NCI-H748 (cell line): ENCODE measurements at regions not wholly inside any gene's neighbourhood (a gene's known extent, or its start where the extent isn't known, plus 50 kb on each side); places are given as distances from the start of the nearest gene placed in this dataset.
"Not testable (repeated sequence)": the region's sequence is repeated elsewhere in the genome, so short reads cannot be mapped to it uniquely, and the experiment has no call there.

Experiments
- DNase-seq: peaks from one replicate; lab custom pipeline; 2025; ENCODE audit not compliant: unreplicated experiment; lab: John Stamatoyannopoulos, UW

DNA sequence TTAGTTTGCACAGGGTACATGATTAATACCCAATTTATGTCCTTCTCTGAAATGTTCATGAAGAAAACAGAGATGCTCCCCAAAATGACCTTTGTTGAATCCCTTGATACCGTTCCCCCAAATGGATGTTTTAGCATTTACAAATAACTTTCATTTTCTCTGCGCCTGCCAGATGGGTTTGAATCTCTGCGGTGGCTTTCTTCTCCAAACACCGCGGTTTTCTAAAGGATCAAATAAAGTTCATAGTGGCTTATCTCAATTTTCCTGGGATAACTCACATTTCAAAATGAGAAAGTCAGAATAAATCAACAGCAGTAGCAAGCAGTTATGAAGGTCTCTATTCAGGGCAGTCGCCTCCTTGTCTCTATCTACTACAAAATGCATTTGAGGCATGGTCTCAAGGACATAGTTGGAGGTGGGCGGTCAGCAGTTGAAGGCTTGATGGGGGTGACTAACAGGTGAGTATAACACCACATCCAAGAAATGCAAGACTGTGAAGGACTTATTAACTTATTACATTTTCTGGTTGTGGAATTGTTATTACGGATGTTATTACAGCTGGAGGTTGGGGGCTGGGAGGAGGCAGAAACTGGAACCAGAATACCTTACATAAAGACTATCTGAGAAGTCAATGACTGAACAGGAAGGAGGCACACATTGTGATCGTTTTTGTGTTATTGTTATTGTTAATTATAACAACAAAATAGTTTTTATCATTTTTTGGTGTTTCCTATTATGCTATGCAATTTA lies 1513.3 kb downstream of the FAM181B start:
- no peak for DNase-seq

DNA sequence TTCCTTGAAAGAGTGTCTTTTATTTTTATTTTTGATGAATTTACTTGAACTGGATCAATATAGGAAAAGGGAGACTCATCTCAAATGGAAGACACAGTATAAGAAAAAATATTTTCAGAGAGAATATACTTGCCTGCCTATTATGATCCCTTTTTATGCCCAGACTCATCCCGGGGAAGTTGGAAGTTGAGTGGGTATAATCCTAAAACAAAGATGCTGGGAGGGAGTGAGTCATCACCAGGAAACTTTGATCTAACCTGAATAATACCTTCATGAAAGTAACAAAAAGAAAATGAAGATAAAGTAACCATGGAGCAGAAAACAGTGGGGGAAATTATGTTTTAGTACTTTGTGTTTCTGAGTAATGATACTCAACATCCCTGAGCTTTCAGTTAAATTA lies 1514.0 kb downstream of the FAM181B start:
- no peak for DNase-seq

DNA sequence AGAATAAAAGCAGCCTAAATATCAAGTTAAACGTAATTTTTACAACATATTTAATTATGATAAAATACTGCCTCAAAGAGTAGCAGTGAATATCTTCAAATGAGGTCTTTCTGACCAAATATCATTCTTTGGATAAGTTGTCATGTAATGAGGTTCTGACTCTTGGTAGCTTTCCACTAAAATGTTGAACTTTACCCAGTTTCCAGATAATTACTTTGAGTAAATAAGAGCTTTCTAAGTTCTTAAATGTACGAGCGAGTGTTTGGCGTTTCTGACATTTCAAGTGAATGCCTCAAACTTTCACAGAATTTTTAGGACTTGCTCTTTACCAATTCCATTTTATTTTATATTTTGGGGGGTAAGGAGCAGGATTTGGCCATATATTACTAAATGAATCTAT lies 1515.2 kb downstream of the FAM181B start:
- DNase-seq: no peak

DNA sequence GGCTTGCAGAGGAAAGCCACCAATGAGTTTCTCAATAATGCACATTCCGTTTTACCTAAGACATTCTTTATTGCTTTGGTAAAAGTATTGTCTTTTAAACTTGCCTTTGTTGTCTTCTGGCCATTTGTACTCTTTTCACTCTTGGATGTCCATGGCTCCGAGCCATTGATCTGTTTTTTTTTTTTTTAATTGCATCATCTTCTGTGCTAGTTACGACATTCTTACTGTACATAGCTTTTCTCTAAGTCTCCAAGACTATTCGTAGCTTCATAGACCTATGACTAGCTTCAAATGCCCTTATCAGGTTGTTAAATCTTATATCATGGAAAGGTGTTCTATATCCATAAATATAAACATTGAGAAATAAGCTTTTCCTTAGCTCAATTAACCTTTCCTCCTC lies 1522.6 kb downstream of the FAM181B start:
- DNase-seq: no peak

- no peak for DNase-seq
Measured at GRCh38 chr11:81207421-81208054, 1526.1 kb downstream of the FAM181B start.

- no peak for DNase-seq
Measured at GRCh38 chr11:81203876-81204275, 1529.8 kb downstream of the FAM181B start.

- DNase-seq: no peak
Measured at GRCh38 chr11:81197396-81197795, 1536.3 kb downstream of the FAM181B start.

GRCh38 chr11:81192516-81192915 lies 1541.1 kb downstream of the FAM181B start:
- no peak for DNase-seq

DNA sequence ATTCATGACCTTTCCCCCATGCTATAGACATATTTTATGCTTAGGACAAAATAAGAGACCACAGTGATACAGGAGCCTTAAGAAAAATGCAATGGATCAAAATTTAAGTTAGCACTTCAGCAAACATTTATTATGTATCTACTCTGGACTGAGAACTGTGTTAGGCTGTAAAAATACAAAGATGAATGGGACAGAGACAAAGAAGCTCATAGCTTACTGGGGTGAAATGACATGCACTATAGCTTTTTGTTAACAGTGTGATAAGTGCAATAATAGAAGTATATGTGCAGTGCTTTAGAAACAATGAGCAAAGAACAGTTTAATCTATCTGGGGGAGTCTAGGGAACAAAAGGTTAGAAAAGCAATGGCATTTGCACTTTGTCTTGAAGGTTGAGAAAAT lies 1543.1 kb downstream of the FAM181B start:
- DNase-seq: no peak

DNA sequence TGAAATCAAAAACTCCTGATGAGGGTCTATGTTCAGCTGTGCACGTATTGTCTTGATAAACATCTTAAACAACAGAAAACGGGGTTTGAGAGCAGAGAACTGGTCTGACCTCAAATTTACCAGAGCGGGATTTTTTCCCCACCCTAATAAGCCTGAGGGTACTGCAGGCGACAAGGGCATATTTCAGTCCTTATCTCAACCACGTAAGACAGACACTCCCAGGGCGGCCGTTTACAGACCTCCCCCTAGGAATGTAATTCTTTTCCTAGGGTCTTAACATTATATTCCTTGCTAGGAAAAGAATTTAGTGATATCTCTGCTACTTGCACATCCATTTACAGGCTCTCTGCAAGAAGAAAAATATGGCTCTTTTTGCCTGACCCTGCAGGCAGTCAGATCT lies 1546.6 kb downstream of the FAM181B start:
- not testable (repeated sequence) for DNase-seq

DNA sequence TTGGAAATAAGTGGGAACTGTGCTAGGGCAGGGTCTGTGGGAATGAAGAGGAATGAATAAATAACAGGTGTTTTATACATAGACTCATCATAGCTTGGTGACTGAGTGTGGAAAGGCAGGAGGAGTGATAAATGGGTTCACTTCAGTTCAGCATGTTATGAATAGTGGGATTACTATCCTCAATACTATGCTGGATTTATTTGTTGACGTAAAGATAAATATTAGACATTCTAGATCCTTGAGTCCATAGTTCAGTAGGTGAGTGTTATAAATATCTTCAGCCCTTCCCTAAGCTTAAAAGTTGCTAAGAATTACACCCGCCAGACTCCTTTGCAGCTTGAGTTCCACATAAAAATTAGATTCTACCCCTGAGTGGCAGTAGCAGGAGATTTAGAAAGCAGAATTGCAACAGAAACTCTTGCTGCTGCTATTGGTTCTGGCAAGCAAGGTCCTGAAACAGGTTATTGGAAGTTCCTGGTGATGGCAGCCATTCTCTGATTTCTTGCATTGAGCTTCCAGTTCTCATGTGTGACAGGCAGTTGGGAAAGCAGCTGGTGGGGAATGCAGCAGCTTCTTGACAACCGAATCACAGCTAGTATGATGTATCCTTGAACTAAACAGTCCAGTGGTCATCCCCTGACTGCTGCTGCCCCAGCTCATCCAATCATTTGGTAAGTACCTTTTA lies 1558.9 kb downstream of the FAM181B start:
- DNase-seq: no peak

DNA sequence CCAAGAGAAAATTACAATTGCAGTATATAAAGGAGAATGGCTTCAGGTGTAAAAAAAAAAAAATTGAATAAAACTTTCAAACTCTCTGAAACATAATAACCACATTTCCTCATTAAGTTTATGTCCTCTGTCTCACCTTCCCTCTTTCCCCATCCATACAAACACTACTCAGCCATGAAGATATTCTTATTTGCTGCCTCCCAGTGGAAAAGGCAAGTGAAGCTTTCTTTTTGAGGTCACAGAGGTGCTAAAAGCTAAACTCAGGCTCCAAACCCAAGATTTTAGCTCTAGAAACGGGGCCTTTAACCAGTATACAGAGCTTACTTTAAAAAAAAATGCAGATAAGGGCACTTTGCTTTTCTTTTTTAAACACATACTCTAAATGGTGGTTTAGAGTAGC lies 1568.5 kb downstream of the FAM181B start:
- DNase-seq: no peak

- no peak for DNase-seq
Measured at GRCh38 chr11:81159900-81160299, 1573.8 kb downstream of the FAM181B start.

GRCh38 chr11:81135570-81135969 lies 1598.1 kb downstream of the FAM181B start:
- no peak for DNase-seq

- DNase-seq: no peak
Measured at GRCh38 chr11:81129618-81130017, 1604.0 kb downstream of the FAM181B start.

GRCh38 chr11:81112718-81113117 lies 1620.9 kb downstream of the FAM181B start:
- DNase-seq: peak; percentile 2

GRCh38 chr11:81104051-81104450 lies 1629.6 kb downstream of the FAM181B start:
- no peak for DNase-seq

- no peak for DNase-seq
Measured at GRCh38 chr11:81098471-81098870, 1635.2 kb downstream of the FAM181B start.

GRCh38 chr11:81092522-81092921 lies 1641.1 kb downstream of the FAM181B start:
- DNase-seq: no peak

DNA sequence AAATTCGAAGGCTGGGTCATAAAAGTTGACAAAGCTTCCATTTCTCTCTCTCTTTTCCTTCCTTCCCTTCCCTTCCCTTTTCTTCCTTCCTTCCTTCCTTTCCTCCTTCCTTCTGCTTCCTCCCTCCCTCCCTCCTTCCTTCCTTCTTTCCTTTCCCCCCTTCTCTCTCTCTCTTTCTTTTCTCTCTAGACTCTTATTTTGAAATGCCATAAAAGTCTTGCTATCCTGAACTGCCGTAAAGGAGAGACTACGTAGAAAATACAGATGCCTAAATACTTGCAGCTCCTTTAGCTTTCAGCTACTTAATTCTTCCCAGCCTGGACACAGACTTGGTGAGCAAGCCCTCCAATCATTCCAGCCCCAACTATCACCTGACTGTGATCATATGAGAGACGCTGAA lies 1644.4 kb downstream of the FAM181B start:
- DNase-seq: no peak

GRCh38 chr11:81080476-81080875 lies 1639.6 kb upstream of the TENM4 start:
- no peak for DNase-seq

GRCh38 chr11:81072273-81072672 lies 1631.4 kb upstream of the TENM4 start:
- no peak for DNase-seq
